Fibroblast of villous mesenchyme (primary cell): ENCODE measurements at regions not wholly inside any gene's neighbourhood (a gene's known extent, or its start where the extent isn't known, plus 50 kb on each side); places are given as distances from the start of the nearest gene placed in this dataset.

Experiments used
- DNase-seq: peaks from one replicate; pipeline ENCODE4 v3.0.0-alpha.2; 2010; ENCODE audit warnings: low read depth
- H3K4me3 ChIP-seq: 2 replicates; pipeline ENCODE4 v1.5.1; 2011; ENCODE audit warnings: low read depth, mild to moderate bottlenecking, low read length
- TF ChIP-seq, protein P1 (sequence below): IDR thresholded peaks from 2 replicates; pipeline ENCODE4 v1.5.1; 2012; ENCODE audit warnings: low read depth, mild to moderate bottlenecking, low read length; ENCODE audit not compliant: insufficient read depth

DNA sequence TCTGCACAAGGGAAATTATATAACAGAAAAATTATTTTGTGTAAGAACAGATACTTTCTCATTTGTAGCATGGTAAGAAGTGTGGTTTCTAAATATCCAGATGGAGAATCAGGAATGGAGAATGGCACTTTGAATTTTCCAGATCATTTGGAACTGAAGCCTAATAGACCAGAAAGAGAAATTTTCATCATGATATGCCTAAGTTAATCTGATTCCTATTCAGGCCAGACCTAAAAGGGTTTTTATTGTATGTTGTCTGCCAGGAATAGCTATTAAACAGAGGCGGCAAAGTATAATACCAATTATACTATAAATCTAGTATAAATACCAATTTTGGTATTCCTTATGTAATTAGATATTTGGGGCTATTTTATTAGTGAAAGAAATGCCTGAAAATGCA, 382.7 kb upstream of the FAR2 start:
- no peak overlapping the region for H3K4me3 ChIP-seq
- DNase-seq, result no peak
- TF ChIP-seq, protein P1, sequence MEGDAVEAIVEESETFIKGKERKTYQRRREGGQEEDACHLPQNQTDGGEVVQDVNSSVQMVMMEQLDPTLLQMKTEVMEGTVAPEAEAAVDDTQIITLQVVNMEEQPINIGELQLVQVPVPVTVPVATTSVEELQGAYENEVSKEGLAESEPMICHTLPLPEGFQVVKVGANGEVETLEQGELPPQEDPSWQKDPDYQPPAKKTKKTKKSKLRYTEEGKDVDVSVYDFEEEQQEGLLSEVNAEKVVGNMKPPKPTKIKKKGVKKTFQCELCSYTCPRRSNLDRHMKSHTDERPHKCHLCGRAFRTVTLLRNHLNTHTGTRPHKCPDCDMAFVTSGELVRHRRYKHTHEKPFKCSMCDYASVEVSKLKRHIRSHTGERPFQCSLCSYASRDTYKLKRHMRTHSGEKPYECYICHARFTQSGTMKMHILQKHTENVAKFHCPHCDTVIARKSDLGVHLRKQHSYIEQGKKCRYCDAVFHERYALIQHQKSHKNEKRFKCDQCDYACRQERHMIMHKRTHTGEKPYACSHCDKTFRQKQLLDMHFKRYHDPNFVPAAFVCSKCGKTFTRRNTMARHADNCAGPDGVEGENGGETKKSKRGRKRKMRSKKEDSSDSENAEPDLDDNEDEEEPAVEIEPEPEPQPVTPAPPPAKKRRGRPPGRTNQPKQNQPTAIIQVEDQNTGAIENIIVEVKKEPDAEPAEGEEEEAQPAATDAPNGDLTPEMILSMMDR, result no peak

DNA sequence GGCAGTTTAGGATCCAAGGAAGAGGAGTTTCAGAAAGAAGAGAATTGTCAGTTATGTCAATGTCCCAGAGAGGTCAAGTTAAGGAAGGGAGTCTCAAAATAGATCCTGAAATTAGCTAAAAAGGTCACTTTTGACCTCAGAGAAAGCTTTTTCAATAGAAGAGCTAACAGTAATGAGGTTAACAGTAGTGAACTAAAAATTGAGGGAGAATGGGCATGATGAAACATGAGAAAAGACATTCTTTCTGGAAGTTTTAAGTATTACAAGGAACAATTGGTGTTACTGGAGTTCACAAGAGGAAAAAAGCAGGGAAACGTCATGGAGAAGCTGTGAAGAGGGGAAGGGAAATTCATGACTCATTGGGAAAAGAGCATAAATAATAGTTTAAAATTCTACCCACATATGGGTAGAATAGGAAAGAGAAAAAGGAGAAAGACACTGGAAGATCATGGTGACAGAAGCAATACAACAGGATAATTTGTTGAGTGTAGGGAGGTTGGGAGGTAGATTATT, 381.2 kb upstream of the FAR2 start:
- DNase-seq, result no peak
- H3K4me3 ChIP-seq, result no peak overlapping the region
- TF ChIP-seq, protein P1, result no peak

DNA sequence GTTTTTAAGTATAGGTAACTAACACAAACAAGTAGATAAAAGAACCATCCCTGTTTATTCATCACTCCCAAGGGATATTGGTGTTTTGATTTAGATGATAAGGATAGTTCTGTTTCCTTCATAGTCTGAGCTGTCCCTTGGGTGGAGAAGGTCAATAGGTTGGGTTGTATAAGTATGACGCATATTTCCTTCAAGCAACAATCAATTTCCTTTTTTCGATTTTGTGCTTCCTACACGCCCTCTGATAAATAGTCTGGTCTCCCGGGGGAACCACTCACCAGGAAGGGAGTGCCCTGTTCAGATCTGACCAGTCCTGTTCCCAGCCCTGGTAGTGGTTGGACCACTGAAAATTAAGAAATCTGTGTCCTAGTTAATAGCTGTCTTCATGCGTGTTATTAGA, 378.8 kb upstream of the FAR2 start:
- DNase-seq, result no peak
- TF ChIP-seq, protein P1, result no peak
- H3K4me3 ChIP-seq, result no peak overlapping the region

DNA sequence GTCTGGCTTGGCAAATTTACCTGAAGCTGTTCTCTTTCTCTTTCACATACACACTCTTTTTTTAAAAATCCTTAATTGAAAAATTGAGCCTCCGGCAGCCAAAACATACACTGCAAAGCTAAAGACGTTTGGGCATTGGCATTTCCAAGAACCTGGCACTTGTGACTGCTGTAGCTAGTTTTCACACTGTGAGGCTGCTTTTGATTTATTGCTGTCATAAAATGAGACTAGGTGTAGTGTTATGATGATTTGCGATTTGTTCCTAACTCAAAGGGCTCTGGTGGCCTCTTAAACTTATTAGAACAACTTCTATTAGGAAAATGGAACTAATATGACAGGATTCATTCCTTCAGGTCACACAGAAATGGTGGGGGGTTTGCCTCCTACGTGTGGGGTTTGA, 377.1 kb upstream of the FAR2 start:
- DNase-seq, result no peak

DNA sequence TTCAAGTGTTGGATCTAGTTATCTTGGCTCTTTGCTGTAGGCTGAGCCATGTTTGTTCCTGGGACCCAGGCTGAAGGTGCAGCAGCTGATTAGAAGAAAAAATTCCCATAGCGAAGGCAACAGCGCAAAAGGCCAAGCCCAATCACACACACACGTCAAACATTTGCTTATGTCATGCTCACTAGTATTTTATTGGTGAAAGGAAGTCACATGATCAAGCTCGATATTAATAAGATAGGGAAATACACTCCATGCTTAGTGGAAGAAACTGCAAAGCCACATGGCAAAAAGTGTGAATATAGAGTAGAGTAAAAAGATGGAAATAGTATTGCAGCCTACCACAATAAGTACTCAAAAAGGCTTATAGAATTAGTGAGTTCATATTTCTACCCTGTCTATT, 373.5 kb upstream of the FAR2 start:
- no peak overlapping the region for H3K4me3 ChIP-seq
- DNase-seq, result no peak
- TF ChIP-seq, protein P1, result no peak

More for the DNA sequence above, 377.1 kb upstream of the FAR2 start:
- TF ChIP-seq, protein P1, result no peak
- no peak overlapping the region for H3K4me3 ChIP-seq

DNA sequence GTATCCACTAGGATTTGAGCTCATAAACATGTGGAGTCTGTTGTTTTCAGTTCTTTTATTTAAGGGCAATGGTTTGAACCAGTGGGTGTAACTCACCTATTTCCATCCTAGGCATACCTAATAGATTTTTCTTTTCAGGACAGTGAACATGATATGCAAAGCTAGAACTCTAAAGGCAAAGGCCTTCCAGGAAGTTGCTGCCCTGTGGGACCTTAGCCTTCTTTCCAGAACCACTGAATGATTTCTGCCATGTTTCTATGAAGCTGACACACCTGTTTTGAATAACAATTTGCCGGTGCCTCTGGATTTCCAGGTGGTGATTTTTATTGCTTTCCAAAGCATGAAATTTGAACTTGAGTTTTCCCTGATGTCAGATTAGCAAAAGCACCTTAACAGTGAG, 372.9 kb upstream of the FAR2 start:
- TF ChIP-seq, protein P1, result no peak
- H3K4me3 ChIP-seq, result no peak overlapping the region
- no peak for DNase-seq

DNA sequence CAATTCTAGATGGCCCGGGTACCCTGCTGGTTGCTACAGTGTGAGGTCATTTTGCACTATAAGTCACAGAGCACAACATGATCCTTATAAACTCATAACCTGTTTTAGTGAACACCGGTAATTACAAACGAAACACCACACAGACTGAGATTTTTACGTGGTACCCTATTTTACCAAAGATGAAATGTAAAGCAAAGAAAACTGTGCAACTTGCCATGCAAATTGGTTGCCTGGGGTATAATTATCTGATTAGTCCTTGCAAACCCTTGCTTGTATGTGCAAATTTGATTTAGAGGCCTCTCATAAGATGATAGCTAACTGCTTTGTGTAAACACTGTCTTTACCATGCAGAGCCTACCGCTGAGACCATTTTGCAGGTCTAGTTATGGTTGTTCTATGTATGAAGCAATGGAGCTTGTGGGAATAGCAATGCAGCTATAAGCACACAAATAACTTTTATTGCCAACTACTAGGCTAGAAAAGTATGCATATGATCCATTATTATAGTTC, 372.1 kb upstream of the FAR2 start:
- no peak for DNase-seq
- TF ChIP-seq, protein P1, result no peak
- H3K4me3 ChIP-seq, result no peak overlapping the region
